ENCODE measurements at regions not wholly inside any gene's neighbourhood (a gene's known extent, or its start where the extent isn't known, plus 50 kb on each side); places are given as distances from the start of the nearest gene placed in this dataset.

GRCh38 chr3:70876154-70876553 lies 563.7 kb upstream of the MDFIC2 start:
- Histone ChIP-seq H3K4me2 (ENCODE audit: low read length) (no peak overlapping the region), H3K27me3 (ENCODE audit: insufficient read depth, low read length) (no peaks in the 10 kb centered on the region), H3K9me3 (ENCODE audit: low read length) (no peaks in the 10 kb centered on the region), H2AFZ (ENCODE audit: low read length) (no peak overlapping the region), H3K4me1 (ENCODE audit: insufficient read depth, low read length, severe bottlenecking) (no peaks in the 10 kb centered on the region), H3K9me2 (ENCODE audit: low read depth, low read length) (no peaks in the 10 kb centered on the region), H4K20me1 (ENCODE audit: insufficient read depth, low read length) (no peaks in the 10 kb centered on the region), H3F3A (ENCODE audit: insufficient read depth, low read length) (no peaks in the 10 kb centered on the region), H3K79me2 (ENCODE audit: insufficient read depth, low read length) (no peaks in the 10 kb centered on the region), H3K4me3 (ENCODE audit: low read depth, low read length, poor library complexity, severe bottlenecking) (no peak overlapping the region), H3K27ac (ENCODE audit: low read depth, low read length, poor library complexity, severe bottlenecking) (no peak overlapping the region), H3K9ac (ENCODE audit: low read length) (no peak overlapping the region), H3K36me3 (ENCODE audit: insufficient read depth, low read length) (no peaks in the 10 kb centered on the region)
- TF ChIP-seq EZH2 (IDR thresholded peaks at IDR 0.05; ENCODE audit: borderline replicate concordance, low read length) (no peak), CTCF (IDR thresholded peaks at IDR 0.05; ENCODE audit: low read length) (no peak)

- H3K9ac ChIP-seq (ENCODE audit: low read length) = no peak overlapping the region
- H2AFZ ChIP-seq (ENCODE audit: low read length) = no peak overlapping the region
- H4K20me1 ChIP-seq (ENCODE audit: insufficient read depth, low read length) = no peaks in the 10 kb centered on the region
- no peaks in the 10 kb centered on the region for H3F3A ChIP-seq (ENCODE audit: insufficient read depth, low read length)
- no peaks in the 10 kb centered on the region for H3K27me3 ChIP-seq (ENCODE audit: insufficient read depth, low read length)
- H3K36me3 ChIP-seq (ENCODE audit: insufficient read depth, low read length) = no peaks in the 10 kb centered on the region
- no peak overlapping the region for H3K4me2 ChIP-seq (ENCODE audit: low read length)
- H3K27ac ChIP-seq (ENCODE audit: low read depth, low read length, poor library complexity, severe bottlenecking) = no peak overlapping the region
- no peaks in the 10 kb centered on the region for H3K9me3 ChIP-seq (ENCODE audit: low read length)
- TF ChIP-seq CTCF (IDR thresholded peaks at IDR 0.05; ENCODE audit: low read length) (no peak), EZH2 (IDR thresholded peaks at IDR 0.05; ENCODE audit: borderline replicate concordance, low read length) (no peak)
- H3K9me2 ChIP-seq (ENCODE audit: low read depth, low read length) = no peaks in the 10 kb centered on the region
- H3K79me2 ChIP-seq (ENCODE audit: insufficient read depth, low read length) = no peaks in the 10 kb centered on the region
- no peak overlapping the region for H3K4me3 ChIP-seq (ENCODE audit: low read depth, low read length, poor library complexity, severe bottlenecking)
- no peaks in the 10 kb centered on the region for H3K4me1 ChIP-seq (ENCODE audit: insufficient read depth, low read length, severe bottlenecking)
These were observed 561.8 kb upstream of the MDFIC2 start for GRCh38 chr3:70874196-70874595.

- no peaks in the 10 kb centered on the region for H3K4me1 ChIP-seq (ENCODE audit: insufficient read depth, low read length, severe bottlenecking)
- H3K9me3 ChIP-seq (ENCODE audit: low read length) = no peaks in the 10 kb centered on the region
- H3K36me3 ChIP-seq (ENCODE audit: insufficient read depth, low read length) = no peaks in the 10 kb centered on the region
These were observed 561.2 kb upstream of the MDFIC2 start for GRCh38 chr3:70873686-70874085.

More at GRCh38 chr3:70873686-70874085, 561.2 kb upstream of the MDFIC2 start:
- Histone ChIP-seq H3K9me2 (ENCODE audit: low read depth, low read length) (no peaks in the 10 kb centered on the region), H2AFZ (ENCODE audit: low read length) (no peak overlapping the region), H3K27ac (ENCODE audit: low read depth, low read length, poor library complexity, severe bottlenecking) (no peak overlapping the region), H3K9ac (ENCODE audit: low read length) (no peak overlapping the region), H3K4me2 (ENCODE audit: low read length) (no peak overlapping the region), H3K79me2 (ENCODE audit: insufficient read depth, low read length) (no peaks in the 10 kb centered on the region), H3K4me3 (ENCODE audit: low read depth, low read length, poor library complexity, severe bottlenecking) (no peak overlapping the region), H3F3A (ENCODE audit: insufficient read depth, low read length) (no peaks in the 10 kb centered on the region), H4K20me1 (ENCODE audit: insufficient read depth, low read length) (no peaks in the 10 kb centered on the region), H3K27me3 (ENCODE audit: insufficient read depth, low read length) (no peaks in the 10 kb centered on the region)
- no peak for TF ChIP-seq CTCF (IDR thresholded peaks at IDR 0.05; ENCODE audit: low read length)

All from OCI-LY1 (cell line).